22Rv1 (cell line): ENCODE measurements at regions not wholly inside any gene's neighbourhood (a gene's known extent, or its start where the extent isn't known, plus 50 kb on each side); places are given as distances from the start of the nearest gene placed in this dataset.

ENCODE experiments used
- H3K27ac ChIP-seq: fragments of 450-650 bp; 2 replicates; pipeline ENCODE4 v1.5.1; 2017
- ZFX ChIP-seq: fragments of 450-650 bp; IDR thresholded peaks from 2 replicates; pipeline ENCODE4 v1.6.1; 2017; ENCODE audit warnings: antibody characterized with exemption, borderline replicate concordance
- TF ChIP-seq, protein P1 (sequence below): fragments of 450-650 bp; IDR thresholded peaks from 2 replicates; pipeline ENCODE4 v1.5.1; 2017; ENCODE audit warnings: mild to moderate bottlenecking

DNA sequence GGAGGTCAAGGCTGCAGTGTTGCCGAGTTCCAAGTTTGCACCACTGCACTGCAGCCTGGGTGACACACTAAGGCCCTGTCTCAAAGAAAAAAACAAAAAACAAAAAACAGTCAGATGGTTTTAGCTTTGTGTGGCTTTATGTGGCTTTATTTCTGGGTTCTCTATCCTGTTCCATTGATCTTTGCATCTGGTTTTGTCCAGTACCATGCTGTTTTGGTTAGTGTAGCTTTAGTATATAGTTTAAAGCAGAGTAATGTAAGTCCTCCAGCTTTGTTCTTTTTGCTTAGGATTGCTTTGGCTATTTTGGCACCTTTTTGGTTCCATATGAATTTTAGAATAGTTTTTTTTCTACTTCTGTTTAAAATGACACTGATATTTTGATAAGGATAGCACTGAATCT, 225.5 kb downstream of the HDGFL1 start:
- H3K27ac ChIP-seq = no peak overlapping the region
- no peak for TF ChIP-seq ZFX
- TF ChIP-seq, protein P1, sequence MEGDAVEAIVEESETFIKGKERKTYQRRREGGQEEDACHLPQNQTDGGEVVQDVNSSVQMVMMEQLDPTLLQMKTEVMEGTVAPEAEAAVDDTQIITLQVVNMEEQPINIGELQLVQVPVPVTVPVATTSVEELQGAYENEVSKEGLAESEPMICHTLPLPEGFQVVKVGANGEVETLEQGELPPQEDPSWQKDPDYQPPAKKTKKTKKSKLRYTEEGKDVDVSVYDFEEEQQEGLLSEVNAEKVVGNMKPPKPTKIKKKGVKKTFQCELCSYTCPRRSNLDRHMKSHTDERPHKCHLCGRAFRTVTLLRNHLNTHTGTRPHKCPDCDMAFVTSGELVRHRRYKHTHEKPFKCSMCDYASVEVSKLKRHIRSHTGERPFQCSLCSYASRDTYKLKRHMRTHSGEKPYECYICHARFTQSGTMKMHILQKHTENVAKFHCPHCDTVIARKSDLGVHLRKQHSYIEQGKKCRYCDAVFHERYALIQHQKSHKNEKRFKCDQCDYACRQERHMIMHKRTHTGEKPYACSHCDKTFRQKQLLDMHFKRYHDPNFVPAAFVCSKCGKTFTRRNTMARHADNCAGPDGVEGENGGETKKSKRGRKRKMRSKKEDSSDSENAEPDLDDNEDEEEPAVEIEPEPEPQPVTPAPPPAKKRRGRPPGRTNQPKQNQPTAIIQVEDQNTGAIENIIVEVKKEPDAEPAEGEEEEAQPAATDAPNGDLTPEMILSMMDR = no peak

DNA sequence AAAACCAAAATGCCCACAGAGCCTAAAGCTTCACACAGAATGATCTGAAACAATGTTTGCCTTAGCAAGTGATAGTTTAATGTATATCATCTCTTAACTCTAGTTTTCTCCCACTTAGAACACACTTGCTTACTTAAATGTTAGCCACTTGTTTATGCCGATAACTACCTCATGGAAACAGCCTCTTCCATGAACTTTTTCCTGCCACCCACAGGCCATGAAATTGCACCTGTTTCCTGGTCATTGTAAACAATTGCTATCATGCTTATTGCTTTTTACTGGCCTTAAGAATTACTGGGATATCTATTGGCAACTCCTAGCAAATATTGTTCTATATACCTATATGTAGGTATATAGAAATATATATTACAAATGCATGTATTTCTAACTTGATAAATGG, 231.1 kb downstream of the HDGFL1 start:
- no peak overlapping the region for H3K27ac ChIP-seq
- TF ChIP-seq ZFX = no peak
- TF ChIP-seq, protein P1 = no peak

- TF ChIP-seq, protein P1 = no peak
- no peak for TF ChIP-seq ZFX
- H3K27ac ChIP-seq = no peak overlapping the region
These were observed 232.5 kb downstream of the HDGFL1 start for GRCh38 chr6:22801831-22802230.

GRCh38 chr6:22804620-22805261, 235.4 kb downstream of the HDGFL1 start:
- no peak overlapping the region for H3K27ac ChIP-seq
- TF ChIP-seq, protein P1 = no peak
- no peak for TF ChIP-seq ZFX

DNA sequence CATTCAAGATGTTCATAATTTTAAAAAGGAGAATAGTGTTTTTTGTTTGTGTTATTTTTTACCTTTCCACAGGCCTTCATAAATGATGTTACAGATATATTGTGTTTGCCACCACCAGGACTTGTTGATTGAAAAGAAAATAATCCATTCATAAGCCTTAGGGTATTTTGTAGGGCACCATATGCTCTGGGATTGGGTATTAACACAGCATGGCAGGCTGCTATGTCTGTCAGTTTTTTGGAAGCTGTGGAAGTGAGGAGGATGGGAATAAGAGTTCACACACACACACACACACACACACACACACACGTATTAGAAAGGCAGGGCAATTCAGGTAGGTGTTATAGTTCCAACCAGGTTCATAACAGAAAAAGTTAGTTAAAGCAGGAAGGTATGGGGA, 237.9 kb downstream of the HDGFL1 start:
- TF ChIP-seq, protein P1 = no peak
- no peak overlapping the region for H3K27ac ChIP-seq

- TF ChIP-seq ZFX = no peak
- TF ChIP-seq, protein P1 = no peak
These were observed 238.5 kb downstream of the HDGFL1 start for GRCh38 chr6:22807818-22808217.

GRCh38 chr6:22808466-22808865, 239.1 kb downstream of the HDGFL1 start:
- H3K27ac ChIP-seq = no peak overlapping the region
- TF ChIP-seq, protein P1 = no peak

More at GRCh38 chr6:22807818-22808217, 238.5 kb downstream of the HDGFL1 start:
- H3K27ac ChIP-seq = no peak overlapping the region
